ENCODE measurements at regions not wholly inside any gene's neighbourhood (a gene's known extent, or its start where the extent isn't known, plus 50 kb on each side); places are given as distances from the start of the nearest gene placed in this dataset.
"Not testable (repeated sequence)": the region's sequence is repeated elsewhere in the genome, so short reads cannot be mapped to it uniquely, and the experiment has no call there.

- DNase-seq (ENCODE audit: extremely low read depth in 1 of 2, low read depth in 1 of 2), result not testable (repeated sequence)
These were observed 180.9 kb downstream of the CEP170 start for GRCh38 chr1:243074224-243074623.

- not testable (repeated sequence) for DNase-seq (ENCODE audit: extremely low read depth in 1 of 2, low read depth in 1 of 2)
These were observed 188.0 kb downstream of the CEP170 start for GRCh38 chr1:243067056-243067455.

- DNase-seq (ENCODE audit: extremely low read depth in 1 of 2, low read depth in 1 of 2), result not testable (repeated sequence)
These were observed 193.1 kb downstream of the CEP170 start for GRCh38 chr1:243061965-243062364.

- DNase-seq (ENCODE audit: extremely low read depth in 1 of 2, low read depth in 1 of 2), result not testable (repeated sequence)
These were observed 199.6 kb downstream of the CEP170 start for GRCh38 chr1:243055510-243055909.

GRCh38 chr1:243055091-243055490 is 200.0 kb downstream of the CEP170 start:
- not testable (repeated sequence) for DNase-seq (ENCODE audit: extremely low read depth in 1 of 2, low read depth in 1 of 2)

GRCh38 chr1:243054681-243055080 is 200.4 kb downstream of the CEP170 start:
- DNase-seq (ENCODE audit: extremely low read depth in 1 of 2, low read depth in 1 of 2), result not testable (repeated sequence)

GRCh38 chr1:243053048-243053447 is 202.0 kb downstream of the CEP170 start:
- DNase-seq (ENCODE audit: extremely low read depth in 1 of 2, low read depth in 1 of 2), result not testable (repeated sequence)

GRCh38 chr1:243050613-243051012 is 204.5 kb downstream of the CEP170 start:
- DNase-seq (ENCODE audit: extremely low read depth in 1 of 2, low read depth in 1 of 2), result not testable (repeated sequence)

- not testable (repeated sequence) for DNase-seq (ENCODE audit: extremely low read depth in 1 of 2, low read depth in 1 of 2)
These were observed 205.4 kb downstream of the CEP170 start for GRCh38 chr1:243049716-243050115.

GRCh38 chr1:243021365-243021764 is 233.7 kb downstream of the CEP170 start:
- not testable (repeated sequence) for DNase-seq (ENCODE audit: extremely low read depth in 1 of 2, low read depth in 1 of 2)

- peak in 1 of 2 donors; percentile 5 for DNase-seq (ENCODE audit: extremely low read depth in 1 of 2, low read depth in 1 of 2)
These were observed 235.9 kb downstream of the CEP170 start for GRCh38 chr1:243019030-243019635.

- DNase-seq (ENCODE audit: extremely low read depth in 1 of 2, low read depth in 1 of 2), result not testable (repeated sequence)
These were observed 244.4 kb downstream of the CEP170 start for GRCh38 chr1:243010719-243011118.

GRCh38 chr1:243001003-243001402 is 254.1 kb downstream of the CEP170 start:
- not testable (repeated sequence) for DNase-seq (ENCODE audit: extremely low read depth in 1 of 2, low read depth in 1 of 2)

- DNase-seq (ENCODE audit: extremely low read depth in 1 of 2, low read depth in 1 of 2), result not testable (repeated sequence)
These were observed 262.3 kb downstream of the CEP170 start for GRCh38 chr1:242992776-242993175.

GRCh38 chr1:242985096-242985495 is 270.0 kb downstream of the CEP170 start:
- DNase-seq (ENCODE audit: extremely low read depth in 1 of 2, low read depth in 1 of 2), result not testable (repeated sequence)

GRCh38 chr1:242973341-242973740 is 281.7 kb downstream of the CEP170 start:
- not testable (repeated sequence) for DNase-seq (ENCODE audit: extremely low read depth in 1 of 2, low read depth in 1 of 2)

GRCh38 chr1:242966892-242967291 is 288.2 kb downstream of the CEP170 start:
- DNase-seq (ENCODE audit: extremely low read depth in 1 of 2, low read depth in 1 of 2), result no peak

- DNase-seq (ENCODE audit: extremely low read depth in 1 of 2, low read depth in 1 of 2), result not testable (repeated sequence)
These were observed 295.7 kb downstream of the CEP170 start for GRCh38 chr1:242959397-242959796.

GRCh38 chr1:242954945-242955344 is 300.1 kb downstream of the CEP170 start:
- DNase-seq (ENCODE audit: extremely low read depth in 1 of 2, low read depth in 1 of 2), result not testable (repeated sequence)

GRCh38 chr1:242946206-242946605 is 308.9 kb downstream of the CEP170 start:
- no peak for DNase-seq (ENCODE audit: extremely low read depth in 1 of 2, low read depth in 1 of 2)

GRCh38 chr1:242936725-242937124 is 318.4 kb downstream of the CEP170 start:
- not testable (repeated sequence) for DNase-seq (ENCODE audit: extremely low read depth in 1 of 2, low read depth in 1 of 2)

GRCh38 chr1:242924717-242925116 is 330.4 kb downstream of the CEP170 start:
- DNase-seq (ENCODE audit: extremely low read depth in 1 of 2, low read depth in 1 of 2), result not testable (repeated sequence)

- not testable (repeated sequence) for DNase-seq (ENCODE audit: extremely low read depth in 1 of 2, low read depth in 1 of 2)
These were observed 331.5 kb downstream of the CEP170 start for GRCh38 chr1:242923603-242924002.
